ENCODE measurements at regions not wholly inside any gene's neighbourhood (a gene's known extent, or its start where the extent isn't known, plus 50 kb on each side); places are given as distances from the start of the nearest gene placed in this dataset.

DNA sequence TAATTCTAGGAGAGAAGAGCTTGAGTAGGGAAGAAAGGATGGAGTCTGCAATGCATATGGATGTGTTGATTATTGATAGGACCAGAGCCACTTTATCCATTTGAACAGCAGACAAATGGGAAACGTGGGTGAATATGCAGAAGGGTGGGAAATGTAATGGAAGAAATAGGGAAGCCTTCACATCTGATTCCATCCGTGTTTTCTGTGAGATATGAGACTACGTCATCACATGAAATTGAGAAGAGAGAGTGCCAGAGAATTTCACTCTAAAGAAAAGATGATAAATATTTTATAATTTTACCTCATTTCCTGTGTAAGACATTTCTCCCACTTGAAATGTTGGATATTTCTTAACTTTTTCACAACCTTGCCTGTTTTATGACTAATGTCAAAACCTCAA is 788.4 kb upstream of the FAM98A start:
- Histone ChIP-seq H3K4me3 (ENCODE audit: low read depth, low read length, poor library complexity, severe bottlenecking) (no peak overlapping the region), H3K79me2 (ENCODE audit: insufficient read depth, low read depth, low read length) (no peaks in the 10 kb centered on the region), H3K36me3 (ENCODE audit: insufficient read depth, low read length) (no peaks in the 10 kb centered on the region), H3K9me3 (ENCODE audit: low read length) (no peaks in the 10 kb centered on the region), H4K20me1 (ENCODE audit: insufficient read depth, low read length) (no peaks in the 10 kb centered on the region), H3K4me1 (ENCODE audit: insufficient read depth, low read length, poor library complexity, severe bottlenecking) (no peaks in the 10 kb centered on the region), H3K4me2 (ENCODE audit: low read length) (no peak overlapping the region), H2AFZ (ENCODE audit: low read length) (no peak overlapping the region), H3K27ac (ENCODE audit: low read depth, low read length, poor library complexity, severe bottlenecking) (no peak overlapping the region), H3K9me2 (ENCODE audit: insufficient read depth, low read length) (no peaks in the 10 kb centered on the region)
- no peak for DNase-seq (ENCODE audit: low spot score)
- CTCF ChIA-PET (ENCODE audit: unreplicated experiment): no interaction called here
- POLR2A ChIA-PET: no interaction called here
- BruUV-seq (replicated peaks): no TSS peak
- TF ChIP-seq, protein P1, sequence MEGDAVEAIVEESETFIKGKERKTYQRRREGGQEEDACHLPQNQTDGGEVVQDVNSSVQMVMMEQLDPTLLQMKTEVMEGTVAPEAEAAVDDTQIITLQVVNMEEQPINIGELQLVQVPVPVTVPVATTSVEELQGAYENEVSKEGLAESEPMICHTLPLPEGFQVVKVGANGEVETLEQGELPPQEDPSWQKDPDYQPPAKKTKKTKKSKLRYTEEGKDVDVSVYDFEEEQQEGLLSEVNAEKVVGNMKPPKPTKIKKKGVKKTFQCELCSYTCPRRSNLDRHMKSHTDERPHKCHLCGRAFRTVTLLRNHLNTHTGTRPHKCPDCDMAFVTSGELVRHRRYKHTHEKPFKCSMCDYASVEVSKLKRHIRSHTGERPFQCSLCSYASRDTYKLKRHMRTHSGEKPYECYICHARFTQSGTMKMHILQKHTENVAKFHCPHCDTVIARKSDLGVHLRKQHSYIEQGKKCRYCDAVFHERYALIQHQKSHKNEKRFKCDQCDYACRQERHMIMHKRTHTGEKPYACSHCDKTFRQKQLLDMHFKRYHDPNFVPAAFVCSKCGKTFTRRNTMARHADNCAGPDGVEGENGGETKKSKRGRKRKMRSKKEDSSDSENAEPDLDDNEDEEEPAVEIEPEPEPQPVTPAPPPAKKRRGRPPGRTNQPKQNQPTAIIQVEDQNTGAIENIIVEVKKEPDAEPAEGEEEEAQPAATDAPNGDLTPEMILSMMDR (conservative IDR thresholded peaks at IDR 0.05; ENCODE audit: low read length): no peak
- TF ChIP-seq EZH2phosphoT487 (IDR thresholded peaks at IDR 0.05; ENCODE audit: borderline replicate concordance, low read depth, low read length): no peak
- intact Hi-C loops (cut with micrococcal nuclease; ENCODE audit: unreplicated experiment): no loop called here

DNA sequence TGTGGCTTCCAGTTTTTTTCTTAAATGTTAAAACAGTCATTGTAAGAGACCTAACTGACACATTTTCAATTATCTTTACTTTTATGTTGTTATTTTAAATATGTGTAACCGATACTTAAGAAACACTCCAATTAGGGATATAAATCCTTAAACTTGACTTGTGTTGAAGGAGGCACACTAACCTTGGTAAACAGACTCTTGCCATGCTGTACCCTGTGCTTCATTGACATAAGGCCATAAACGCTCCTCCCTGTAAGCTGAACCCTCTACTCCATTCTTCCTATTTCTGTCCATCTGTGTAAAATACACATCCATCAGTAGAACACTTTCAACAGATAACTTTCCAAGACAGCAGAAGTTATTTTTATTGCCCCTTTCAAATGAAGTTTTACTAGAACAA is 780.5 kb upstream of the FAM98A start:
- BruUV-seq (replicated peaks): no TSS peak

DNA sequence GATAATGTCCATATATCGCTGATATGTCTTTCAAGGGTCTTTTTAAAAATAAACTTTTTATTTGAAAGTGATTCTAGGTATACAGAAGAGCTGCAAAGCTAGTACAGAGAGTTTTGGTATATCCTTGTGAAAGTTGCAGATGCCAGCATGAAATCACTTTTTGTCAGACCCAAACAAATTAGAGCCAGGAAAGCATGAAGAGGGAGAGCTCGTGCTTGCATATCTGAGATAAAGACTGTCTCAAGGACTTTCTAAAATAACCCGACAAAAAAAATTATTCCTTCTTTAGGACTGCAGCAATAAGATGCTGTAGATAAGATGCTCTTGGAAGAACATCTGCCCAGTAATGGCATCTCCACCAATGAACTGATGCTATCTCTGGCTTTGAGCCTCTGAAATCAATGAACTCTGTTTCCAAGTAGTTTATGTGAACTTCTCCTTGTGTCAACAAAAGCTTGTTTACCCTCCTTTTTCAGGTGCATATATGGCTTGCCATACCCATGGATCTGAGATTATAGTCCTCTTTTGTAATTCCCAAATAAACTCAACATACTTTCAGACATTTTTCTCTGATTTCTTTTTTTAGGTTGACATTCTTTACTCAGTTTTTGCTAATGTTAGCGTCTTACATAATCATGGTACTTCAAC is 774.6 kb upstream of the FAM98A start:
- Histone ChIP-seq H3K36me3 (ENCODE audit: insufficient read depth, low read length) (no peaks in the 10 kb centered on the region), H4K20me1 (ENCODE audit: insufficient read depth, low read length) (no peaks in the 10 kb centered on the region), H2AFZ (ENCODE audit: low read length) (no peak overlapping the region), H3K4me3 (ENCODE audit: low read depth, low read length, poor library complexity, severe bottlenecking) (no peak overlapping the region), H3K9me3 (ENCODE audit: low read length) (no peaks in the 10 kb centered on the region), H3K27ac (ENCODE audit: low read depth, low read length, poor library complexity, severe bottlenecking) (no peak overlapping the region), H3K4me1 (ENCODE audit: insufficient read depth, low read length, poor library complexity, severe bottlenecking) (no peaks in the 10 kb centered on the region), H3K9me2 (ENCODE audit: insufficient read depth, low read length) (no peaks in the 10 kb centered on the region), H3K79me2 (ENCODE audit: insufficient read depth, low read depth, low read length) (no peaks in the 10 kb centered on the region), H3K4me2 (ENCODE audit: low read length) (no peak overlapping the region)
- BruUV-seq (replicated peaks): no TSS peak
- intact Hi-C loops (cut with micrococcal nuclease; ENCODE audit: unreplicated experiment): no loop called here
- POLR2A ChIA-PET: no interaction called here
- CTCF ChIA-PET (ENCODE audit: unreplicated experiment): no interaction called here
- no peak for TF ChIP-seq EZH2phosphoT487 (IDR thresholded peaks at IDR 0.05; ENCODE audit: borderline replicate concordance, low read depth, low read length)
- TF ChIP-seq, protein P1 (conservative IDR thresholded peaks at IDR 0.05; ENCODE audit: low read length): no peak
- no peak for DNase-seq (ENCODE audit: low spot score)

More for the DNA sequence above, 780.5 kb upstream of the FAM98A start:
- no peak for DNase-seq (ENCODE audit: low spot score)
- intact Hi-C loops (cut with micrococcal nuclease; ENCODE audit: unreplicated experiment): no loop called here
- Histone ChIP-seq H2AFZ (ENCODE audit: low read length) (no peak overlapping the region), H3K9me3 (ENCODE audit: low read length) (no peaks in the 10 kb centered on the region), H3K4me1 (ENCODE audit: insufficient read depth, low read length, poor library complexity, severe bottlenecking) (no peaks in the 10 kb centered on the region), H3K36me3 (ENCODE audit: insufficient read depth, low read length) (no peaks in the 10 kb centered on the region), H3K4me2 (ENCODE audit: low read length) (no peak overlapping the region), H3K9me2 (ENCODE audit: insufficient read depth, low read length) (no peaks in the 10 kb centered on the region), H3K79me2 (ENCODE audit: insufficient read depth, low read depth, low read length) (no peaks in the 10 kb centered on the region), H3K27ac (ENCODE audit: low read depth, low read length, poor library complexity, severe bottlenecking) (no peak overlapping the region), H3K4me3 (ENCODE audit: low read depth, low read length, poor library complexity, severe bottlenecking) (no peak overlapping the region), H4K20me1 (ENCODE audit: insufficient read depth, low read length) (no peaks in the 10 kb centered on the region)
- POLR2A ChIA-PET: no interaction called here
- CTCF ChIA-PET (ENCODE audit: unreplicated experiment): no interaction called here
- TF ChIP-seq EZH2phosphoT487 (IDR thresholded peaks at IDR 0.05; ENCODE audit: borderline replicate concordance, low read depth, low read length): no peak
- TF ChIP-seq, protein P1 (conservative IDR thresholded peaks at IDR 0.05; ENCODE audit: low read length): no peak

All from OCI-LY7 (cell line).